ENCODE measurements at regions not wholly inside any gene's neighbourhood (a gene's known extent, or its start where the extent isn't known, plus 50 kb on each side); places are given as distances from the start of the nearest gene placed in this dataset.

GRCh38 chr11:92384358-92384757, 159.7 kb downstream of the FAT3 start:
- H2BK20ac ChIP-seq (ENCODE audit: low read length) = no peak overlapping the region
- H4K8ac ChIP-seq (ENCODE audit: extremely low read depth, insufficient read depth, low read length) = no peak overlapping the region
- H3K4me3 ChIP-seq (ENCODE audit: extremely low read depth in 1 of 4, insufficient read depth in 2 of 4, low read depth in 3 of 4, low read length in 4 of 4) = no peak overlapping the region
- peaks cover 0 to 7% of the 10 kb centered on the region in 2 experiments; a peak in 2 of 4 replicates for H3K79me2 ChIP-seq (ENCODE audit: control insufficient read depth in 1 of 2, insufficient read depth in 2 of 2, low read length in 2 of 2)
- no peak for DNase-seq (ENCODE audit: low read depth in 1 of 2, low spot score in 2 of 2)
- no peak overlapping the region for H2AFZ ChIP-seq (ENCODE audit: low read length)
- H2BK5ac ChIP-seq (ENCODE audit: low read depth, low read length) = no peak overlapping the region
- H3K56ac ChIP-seq (replicated peaks; ENCODE audit: insufficient read length, low read depth, low read length) = no peak overlapping the region
- WGBS, 2 experiments (ENCODE audit: extremely low coverage in 1 of 2, insufficient coverage in 1 of 2, insufficient read length in 1 of 2, insufficient replicate concordance in 2 of 2, low coverage in 1 of 2, low lambda C conversion rate in 2 of 2, missing lambda C conversion rate in 1 of 2) = 82% methylated on average over 2 of the region's 2 CpGs; no CpG with 5 or more reads in 1 of the 2 experiments
- TF ChIP-seq RBBP5 (IDR thresholded peaks at IDR 0.05; ENCODE audit: borderline replicate concordance, low read depth, low read length) = no peak
- TF ChIP-seq BACH1 (IDR thresholded peaks at IDR 0.05; ENCODE audit: low read length) = no peak
- TF ChIP-seq CEBPB (IDR thresholded peaks at IDR 0.05; ENCODE audit: low read depth, low read length) = no peak
- no peak for TF ChIP-seq BRCA1 (IDR thresholded peaks at IDR 0.05; ENCODE audit: low read depth, low read length)
- TF ChIP-seq JUND (IDR thresholded peaks at IDR 0.05; ENCODE audit: low read length) = no peak
- TF ChIP-seq SAP30 (IDR thresholded peaks at IDR 0.05; ENCODE audit: insufficient read depth, insufficient replicate concordance, low read length) = no peak
- TF ChIP-seq SUZ12 (IDR thresholded peaks at IDR 0.05; ENCODE audit: low read length) = no peak
- no peak for TF ChIP-seq NANOG (IDR thresholded peaks at IDR 0.05; ENCODE audit: insufficient read depth, low read depth, low read length, poor library complexity, severe bottlenecking)
- no peak for TF ChIP-seq TBP (IDR thresholded peaks at IDR 0.05; ENCODE audit: low read depth, low read length)
- TF ChIP-seq CBX5 (IDR thresholded peaks at IDR 0.05; ENCODE audit: low read depth, low read length) = no peak
- no peak for TF ChIP-seq BCL11A (IDR thresholded peaks at IDR 0.05; ENCODE audit: low read depth in 2 of 2, low read length in 2 of 2)
- TF ChIP-seq TEAD4 (IDR thresholded peaks at IDR 0.05; ENCODE audit: low read depth, low read length) = no peak
- no peak for TF ChIP-seq ATF2 (IDR thresholded peaks at IDR 0.05; ENCODE audit: low read length)
- no peaks in the 10 kb centered on the region for H3K27me3 ChIP-seq (replicated peaks in 1 of 4; ENCODE audit: control insufficient read depth in 3 of 4, extremely low read depth in 1 of 4, insufficient read depth in 3 of 4, low read length in 3 of 4)
- H3K23ac ChIP-seq (ENCODE audit: insufficient read length) = no peak overlapping the region
- H3K9me3 ChIP-seq (ENCODE audit: insufficient read depth in 2 of 2, low read depth in 1 of 2, low read length in 1 of 2) = no peaks in the 10 kb centered on the region
- H3K18ac ChIP-seq (ENCODE audit: extremely low read depth, low read length) = no peak overlapping the region
- no peak overlapping the region for H4K5ac ChIP-seq (ENCODE audit: insufficient read length, low read depth, low read length)
- no peak overlapping the region for H2AK5ac ChIP-seq (ENCODE audit: low read depth, low read length)
- CTCF ChIA-PET (ENCODE audit: partially characterized antibody) = interaction anchor here (0.9 to 5.6 kb wide), 7 partner anchors 12 to 246 kb away, joined by 3 to 35 read pairs (median 3); no protein-coding TSS in a partner anchor
- H3K14ac ChIP-seq (ENCODE audit: insufficient read length) = no peak overlapping the region
- H4K20me1 ChIP-seq (replicated peaks in 1 of 2; ENCODE audit: control insufficient read depth in 1 of 2, insufficient read depth in 2 of 2, low read length in 2 of 2) = no peaks in the 10 kb centered on the region
- H3K36me3 ChIP-seq (ENCODE audit: control insufficient read depth in 2 of 4, insufficient read depth in 4 of 4, low read length in 3 of 4) = no peaks in the 10 kb centered on the region
- H3K4me1 ChIP-seq (replicated peaks in 1 of 4; ENCODE audit: control insufficient read depth in 3 of 4, insufficient read depth in 4 of 4, low read length in 3 of 4) = peaks cover 0 to 5% (median 0%) of the 10 kb centered on the region in 4 experiments; a peak in 4 of 7 replicates
- no peak overlapping the region for H2BK120ac ChIP-seq (replicated peaks; ENCODE audit: low read depth, low read length)
- H3K4ac ChIP-seq (replicated peaks; ENCODE audit: insufficient read length, low read depth, low read length) = no peak overlapping the region
- H3K27ac ChIP-seq (ENCODE audit: low read depth, low read length) = no peak overlapping the region
- H2BK12ac ChIP-seq (ENCODE audit: low read depth, low read length) = no peak overlapping the region
- H4K91ac ChIP-seq (replicated peaks; ENCODE audit: insufficient read length, low read length) = no peak overlapping the region
- POLR2A ChIA-PET (ENCODE audit: partially characterized antibody) = no interaction called here
- no peak for FAIRE-seq
- H3K23me2 ChIP-seq (ENCODE audit: low read depth, low read length) = no peaks in the 10 kb centered on the region
- H2BK15ac ChIP-seq (ENCODE audit: low read length) = no peak overlapping the region
- H3K79me1 ChIP-seq (ENCODE audit: low read depth, low read length) = 0 out of 2 replicates have a peak, but pooled peaks cover 3% of the 10 kb centered on the region
- no peak overlapping the region for H3K9ac ChIP-seq (replicated peaks in 1 of 4; ENCODE audit: extremely low read depth in 1 of 4, low read depth in 3 of 4, low read length in 3 of 4)
- H3K4me2 ChIP-seq (ENCODE audit: insufficient read depth in 1 of 2, low read depth in 2 of 2, low read length in 2 of 2) = no peak overlapping the region
